Nephron (organoid): ENCODE measurements at regions not wholly inside any gene's neighbourhood (a gene's known extent, or its start where the extent isn't known, plus 50 kb on each side); places are given as distances from the start of the nearest gene placed in this dataset.

ENCODE experiments used
- H3K27ac Mint-ChIP-seq, 3 experiments: 2 replicates each; pipeline ENCODE4 v1.8.0; 2020; ENCODE audit warnings: mixed read lengths in 3 of 3, mild to moderate bottlenecking in 2 of 3, moderate library complexity in 1 of 3
- H3K27me3 Mint-ChIP-seq: 2 replicates; pipeline ENCODE4 v1.8.0; 2021; ENCODE audit warnings: low read depth, mild to moderate bottlenecking, moderate library complexity, mixed read lengths
- H3K36me3 Mint-ChIP-seq: 2 replicates; pipeline ENCODE4 v1.8.0; 2020; ENCODE audit warnings: low read depth, mixed read lengths
- H3K4me1 Mint-ChIP-seq: 2 replicates; pipeline ENCODE4 v1.8.0; 2020; ENCODE audit warnings: mixed read lengths
- H3K4me3 Mint-ChIP-seq, 3 experiments: 2 replicates each; pipeline ENCODE4 v1.8.0; 2020; ENCODE audit warnings: mild to moderate bottlenecking in 3 of 3, mixed read lengths in 3 of 3, moderate library complexity in 2 of 3
- H3K9me3 Mint-ChIP-seq: 2 replicates; pipeline ENCODE4 v1.8.0; 2020; ENCODE audit warnings: mixed read lengths
- TF ChIP-seq, protein P1 (sequence below), 3 experiments: fragments of 200-600 bp; sonication (generic); IDR thresholded peaks; one replicate each; pipeline ENCODE4 v1.5.0; 2021; ENCODE audit warnings: antibody characterized with exemption in 3 of 3; ENCODE audit not compliant: unreplicated experiment in 3 of 3

DNA sequence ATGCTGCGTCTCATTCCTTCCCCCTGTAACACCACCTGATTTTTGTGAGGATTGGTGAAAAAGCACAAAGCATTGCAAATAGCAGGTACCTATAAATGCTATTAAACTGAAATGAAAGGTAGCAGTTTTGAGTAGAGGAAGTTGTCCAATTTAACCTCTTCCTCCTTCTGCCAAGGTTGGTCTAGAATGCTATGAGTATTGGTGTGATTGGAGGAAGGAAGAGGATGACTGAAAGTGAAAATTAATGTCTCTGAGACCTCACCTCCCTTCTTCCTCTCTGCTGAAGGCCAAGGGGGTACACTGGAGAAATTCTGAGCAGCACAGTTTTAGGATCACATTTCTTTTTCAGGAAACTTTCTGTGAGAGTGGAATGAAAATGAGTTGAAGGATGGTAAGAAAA is 94.4 kb downstream of the DTWD1 start:
- Mint-ChIP-seq H3K4me1 (peaks cover 13% of the 10 kb centered on the region), H3K27me3 (no peaks in the 10 kb centered on the region), H3K36me3 (peaks cover 5% of the 10 kb centered on the region), H3K27ac (peak overlapping the region in 1 of 3 experiments; percentile 32), H3K4me3 (no peak overlapping the region), H3K9me3 (peaks cover 15% of the 10 kb centered on the region)
- TF ChIP-seq, protein P1, sequence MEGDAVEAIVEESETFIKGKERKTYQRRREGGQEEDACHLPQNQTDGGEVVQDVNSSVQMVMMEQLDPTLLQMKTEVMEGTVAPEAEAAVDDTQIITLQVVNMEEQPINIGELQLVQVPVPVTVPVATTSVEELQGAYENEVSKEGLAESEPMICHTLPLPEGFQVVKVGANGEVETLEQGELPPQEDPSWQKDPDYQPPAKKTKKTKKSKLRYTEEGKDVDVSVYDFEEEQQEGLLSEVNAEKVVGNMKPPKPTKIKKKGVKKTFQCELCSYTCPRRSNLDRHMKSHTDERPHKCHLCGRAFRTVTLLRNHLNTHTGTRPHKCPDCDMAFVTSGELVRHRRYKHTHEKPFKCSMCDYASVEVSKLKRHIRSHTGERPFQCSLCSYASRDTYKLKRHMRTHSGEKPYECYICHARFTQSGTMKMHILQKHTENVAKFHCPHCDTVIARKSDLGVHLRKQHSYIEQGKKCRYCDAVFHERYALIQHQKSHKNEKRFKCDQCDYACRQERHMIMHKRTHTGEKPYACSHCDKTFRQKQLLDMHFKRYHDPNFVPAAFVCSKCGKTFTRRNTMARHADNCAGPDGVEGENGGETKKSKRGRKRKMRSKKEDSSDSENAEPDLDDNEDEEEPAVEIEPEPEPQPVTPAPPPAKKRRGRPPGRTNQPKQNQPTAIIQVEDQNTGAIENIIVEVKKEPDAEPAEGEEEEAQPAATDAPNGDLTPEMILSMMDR (IDR thresholded peaks at IDR 0.05; ENCODE audit: unreplicated experiment in 3 of 3): no peak

GRCh38 chr15:49715701-49716100 is 94.9 kb downstream of the DTWD1 start:
- Mint-ChIP-seq H3K27me3 (no peaks in the 10 kb centered on the region), H3K4me1 (peaks cover 18% of the 10 kb centered on the region), H3K27ac (no peak overlapping the region), H3K36me3 (peaks cover 5% of the 10 kb centered on the region), H3K9me3 (peaks cover 15% of the 10 kb centered on the region), H3K4me3 (no peak overlapping the region)
- TF ChIP-seq, protein P1 (IDR thresholded peaks at IDR 0.05; ENCODE audit: unreplicated experiment in 3 of 3): no peak

GRCh38 chr15:49718234-49718633 is 97.4 kb downstream of the DTWD1 start:
- H3K27me3 Mint-ChIP-seq: no peaks in the 10 kb centered on the region
- peaks cover 30% of the 10 kb centered on the region for H3K4me1 Mint-ChIP-seq
- TF ChIP-seq, protein P1 (IDR thresholded peaks at IDR 0.05; ENCODE audit: unreplicated experiment in 3 of 3): no peak
- H3K36me3 Mint-ChIP-seq: no peaks in the 10 kb centered on the region
- H3K9me3 Mint-ChIP-seq: peaks cover 2% of the 10 kb centered on the region
- no peak overlapping the region for H3K4me3 Mint-ChIP-seq
- H3K27ac Mint-ChIP-seq: peak overlapping the region in 2 of 3 experiments; percentile 12 to 30

- Mint-ChIP-seq H3K4me1 (peaks cover 30% of the 10 kb centered on the region), H3K4me3 (no peak overlapping the region), H3K36me3 (no peaks in the 10 kb centered on the region), H3K27ac (peak overlapping the region in 2 of 3 experiments; percentile 12 to 30), H3K27me3 (no peaks in the 10 kb centered on the region), H3K9me3 (peaks cover 2% of the 10 kb centered on the region)
- TF ChIP-seq, protein P1 (IDR thresholded peaks at IDR 0.05; ENCODE audit: unreplicated experiment in 3 of 3): no peak
These were observed 98.0 kb downstream of the DTWD1 start for GRCh38 chr15:49718846-49719245.

DNA sequence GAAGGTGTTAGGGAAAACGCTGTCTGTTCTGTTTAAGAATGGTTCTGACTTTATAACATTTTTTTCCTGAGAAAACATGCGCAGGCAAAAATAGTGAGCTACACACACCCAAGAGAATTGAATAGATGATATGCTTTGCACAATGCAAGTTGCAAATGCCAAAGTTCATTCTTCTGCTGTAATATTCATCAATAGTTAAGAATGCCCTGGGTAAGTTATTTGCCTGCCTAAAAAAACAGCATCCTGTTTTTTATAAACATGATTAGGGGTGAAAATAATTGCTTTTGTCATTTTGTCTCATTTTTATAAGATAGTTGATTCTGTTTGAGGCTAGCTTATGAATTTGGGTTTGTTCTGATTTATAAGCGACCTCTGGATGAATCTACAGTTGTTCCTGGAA is 99.4 kb downstream of the DTWD1 start:
- H3K27ac Mint-ChIP-seq: peak overlapping the region; percentile 52 to 83 (median 83)
- H3K36me3 Mint-ChIP-seq: no peaks in the 10 kb centered on the region
- peaks cover 30% of the 10 kb centered on the region for H3K4me1 Mint-ChIP-seq
- peaks cover 2% of the 10 kb centered on the region for H3K9me3 Mint-ChIP-seq
- TF ChIP-seq, protein P1 (IDR thresholded peaks at IDR 0.05; ENCODE audit: unreplicated experiment in 3 of 3): no peak
- no peaks in the 10 kb centered on the region for H3K27me3 Mint-ChIP-seq
- no peak overlapping the region for H3K4me3 Mint-ChIP-seq

DNA sequence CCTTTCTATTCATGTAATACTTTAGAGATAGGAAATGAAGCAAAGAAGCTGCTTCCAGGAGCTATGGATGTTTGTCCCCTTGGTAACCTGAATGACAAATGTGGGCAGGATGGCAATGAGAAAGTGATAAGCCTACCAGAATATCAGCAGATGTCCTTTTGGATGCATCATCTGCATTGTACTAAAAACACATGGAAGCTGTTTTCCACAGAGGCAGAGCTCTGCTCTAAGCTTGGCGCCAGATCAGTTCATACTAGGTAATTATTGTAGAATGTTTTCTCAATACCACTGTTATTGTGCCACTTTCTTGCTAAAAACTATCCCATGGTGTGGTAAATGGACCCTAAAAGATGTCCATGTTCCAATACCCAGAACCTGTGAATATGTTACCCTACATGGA is 100.2 kb downstream of the DTWD1 start:
- Mint-ChIP-seq H3K36me3 (no peaks in the 10 kb centered on the region), H3K27me3 (no peaks in the 10 kb centered on the region), H3K4me3 (no peak overlapping the region), H3K9me3 (peaks cover 7% of the 10 kb centered on the region), H3K27ac (peak overlapping the region in 2 of 3 experiments; percentile 83), H3K4me1 (peaks cover 30% of the 10 kb centered on the region)
- TF ChIP-seq, protein P1 (IDR thresholded peaks at IDR 0.05; ENCODE audit: unreplicated experiment in 3 of 3): no peak
